GM12872 (cell line): ENCODE measurements at regions not wholly inside any gene's neighbourhood (a gene's known extent, or its start where the extent isn't known, plus 50 kb on each side); places are given as distances from the start of the nearest gene placed in this dataset.

Experiments used
- TF ChIP-seq, protein P1 (sequence below): IDR thresholded peaks from 3 replicates; pipeline ENCODE4 v1.5.1; 2011; ENCODE audit warnings: low read depth, mild to moderate bottlenecking, low read length, moderate library complexity; ENCODE audit not compliant: insufficient read depth

DNA sequence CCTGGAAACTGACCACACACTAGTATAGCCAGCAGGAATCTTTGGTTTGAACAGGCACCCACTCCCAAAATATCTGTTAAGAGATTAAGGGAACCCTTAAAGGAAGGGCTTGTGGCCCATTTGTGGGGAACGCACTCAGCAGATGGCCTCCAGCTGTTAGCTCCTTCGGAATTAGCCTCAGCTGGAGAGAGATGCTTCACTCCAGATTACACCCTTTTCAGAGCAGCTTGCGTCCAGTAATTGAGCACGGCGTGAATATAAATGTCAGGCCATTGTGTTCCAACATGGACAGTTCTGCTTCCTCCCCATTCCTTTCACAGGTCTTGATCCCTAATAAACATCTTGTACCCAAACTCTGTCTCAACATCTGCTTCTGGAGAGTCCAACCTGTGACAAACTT lies 397.8 kb downstream of the SEC23A start:
- TF ChIP-seq, protein P1, sequence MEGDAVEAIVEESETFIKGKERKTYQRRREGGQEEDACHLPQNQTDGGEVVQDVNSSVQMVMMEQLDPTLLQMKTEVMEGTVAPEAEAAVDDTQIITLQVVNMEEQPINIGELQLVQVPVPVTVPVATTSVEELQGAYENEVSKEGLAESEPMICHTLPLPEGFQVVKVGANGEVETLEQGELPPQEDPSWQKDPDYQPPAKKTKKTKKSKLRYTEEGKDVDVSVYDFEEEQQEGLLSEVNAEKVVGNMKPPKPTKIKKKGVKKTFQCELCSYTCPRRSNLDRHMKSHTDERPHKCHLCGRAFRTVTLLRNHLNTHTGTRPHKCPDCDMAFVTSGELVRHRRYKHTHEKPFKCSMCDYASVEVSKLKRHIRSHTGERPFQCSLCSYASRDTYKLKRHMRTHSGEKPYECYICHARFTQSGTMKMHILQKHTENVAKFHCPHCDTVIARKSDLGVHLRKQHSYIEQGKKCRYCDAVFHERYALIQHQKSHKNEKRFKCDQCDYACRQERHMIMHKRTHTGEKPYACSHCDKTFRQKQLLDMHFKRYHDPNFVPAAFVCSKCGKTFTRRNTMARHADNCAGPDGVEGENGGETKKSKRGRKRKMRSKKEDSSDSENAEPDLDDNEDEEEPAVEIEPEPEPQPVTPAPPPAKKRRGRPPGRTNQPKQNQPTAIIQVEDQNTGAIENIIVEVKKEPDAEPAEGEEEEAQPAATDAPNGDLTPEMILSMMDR: no peak

- TF ChIP-seq, protein P1: no peak
Measured at GRCh38 chr14:38704220-38704619, 398.8 kb downstream of the SEC23A start.

GRCh38 chr14:38696925-38697324 lies 406.1 kb downstream of the SEC23A start:
- TF ChIP-seq, protein P1: no peak

DNA sequence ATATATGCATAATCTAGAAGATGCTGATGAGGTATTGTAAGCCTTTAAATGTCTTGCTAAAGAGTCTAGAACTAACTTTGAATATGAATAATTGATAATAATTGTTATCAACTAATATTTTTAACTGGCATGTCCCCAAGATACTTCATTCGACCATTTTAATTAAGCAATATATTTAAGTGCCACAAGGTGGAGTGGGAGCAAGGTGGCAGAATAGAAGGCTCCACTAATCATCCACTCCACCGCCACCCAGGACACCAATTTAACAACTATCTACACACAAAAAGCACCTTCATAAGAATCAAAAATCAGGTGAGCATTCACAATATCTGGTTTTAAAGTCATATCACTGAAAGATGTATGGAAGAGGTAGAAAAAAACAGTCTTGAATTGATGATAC lies 409.6 kb downstream of the SEC23A start:
- TF ChIP-seq, protein P1: no peak

- TF ChIP-seq, protein P1: no peak
Measured at GRCh38 chr14:38669027-38669426, 413.1 kb upstream of the CLEC14A start.

DNA sequence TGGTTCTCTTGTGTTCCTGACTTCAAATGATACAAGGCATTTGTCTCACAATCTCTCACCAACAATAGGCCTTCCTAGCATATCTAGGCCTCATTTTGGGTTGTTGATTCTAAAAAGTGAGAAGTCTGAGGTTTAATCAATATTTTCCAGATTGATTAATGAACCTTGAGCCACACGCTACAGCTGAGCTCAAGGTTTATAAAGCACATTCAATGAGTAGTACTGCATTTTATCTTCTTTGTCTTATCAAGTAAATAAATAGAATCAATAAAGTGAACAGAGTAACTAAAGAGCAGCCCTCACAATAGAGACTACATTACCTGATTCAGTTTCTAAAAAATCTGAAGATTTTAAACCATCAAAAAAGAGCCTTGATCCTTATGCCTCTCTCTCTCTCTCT lies 407.5 kb upstream of the CLEC14A start:
- TF ChIP-seq, protein P1: no peak

DNA sequence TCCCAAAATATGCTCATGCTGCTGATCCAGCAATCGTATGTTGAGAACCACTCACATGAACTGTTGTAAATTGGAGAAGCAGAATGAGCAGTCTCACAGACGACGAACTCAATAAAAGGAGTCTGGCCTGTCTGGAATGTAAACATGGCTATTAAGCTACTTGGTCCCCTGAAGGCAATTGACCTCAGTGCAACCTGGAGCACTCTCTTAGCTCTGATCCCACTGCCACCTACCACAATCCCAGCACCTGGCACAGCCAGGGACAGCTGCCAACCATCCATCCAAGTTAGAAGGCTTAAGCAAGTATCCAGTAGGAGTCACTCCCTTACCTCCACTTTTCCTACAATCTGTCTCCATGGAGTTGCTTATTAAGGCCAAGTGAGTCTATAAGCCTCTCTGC lies 406.9 kb upstream of the CLEC14A start:
- TF ChIP-seq, protein P1: no peak

DNA sequence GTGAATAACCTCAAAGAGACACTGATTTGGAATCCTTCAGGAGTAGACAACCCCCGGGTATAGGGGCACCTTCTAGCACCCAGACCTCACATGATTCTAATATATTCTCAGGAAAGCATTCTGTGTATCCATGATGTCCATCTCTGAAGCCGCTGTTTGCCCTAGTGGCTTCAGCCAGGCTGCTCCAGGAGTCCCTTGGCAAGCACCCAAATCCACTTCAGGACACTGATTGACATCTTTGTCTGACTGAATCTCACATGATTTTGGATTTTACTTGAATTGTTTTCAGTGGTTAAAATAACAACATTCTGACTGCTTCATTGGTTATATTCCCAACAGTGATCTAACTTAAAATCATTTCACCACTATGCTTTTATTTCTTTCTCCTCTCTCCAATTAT lies 390.5 kb upstream of the CLEC14A start:
- TF ChIP-seq, protein P1: no peak
